Kidney (tissue), 13 donors: ENCODE measurements at regions not wholly inside any gene's neighbourhood (a gene's known extent, or its start where the extent isn't known, plus 50 kb on each side); places are given as distances from the start of the nearest gene placed in this dataset.

Source experiments
- DNase-seq, 5 donors: peaks; one replicate each; pipeline ENCODE4 v3.0.0-alpha.2; 2013 to 2020
- FAIRE-seq: peaks from 2 replicates; lab custom pipeline; 2012; peaks lifted over from hg19 to GRCh38; lab: Jason Lieb, UNC
- H3K27ac ChIP-seq, 2 donors: one replicate each; pipeline ENCODE4 v1.7.0; 2013; ENCODE audit warnings: low read depth in 2 of 2, low read length in 2 of 2, inconsistent platforms in 1 of 2
- H3K27me3 ChIP-seq: one replicate; pipeline ENCODE4 v1.7.1; 2013; ENCODE audit warnings: low read length, inconsistent platforms; ENCODE audit not compliant: control insufficient read depth, insufficient read depth
- H3K36me3 ChIP-seq, 3 donors: one replicate each; pipeline versions ENCODE4 v1.7.0 to v1.7.1; 2013; ENCODE audit warnings: low read length in 3 of 3, control low read depth in 1 of 3, inconsistent platforms in 1 of 3; ENCODE audit not compliant: insufficient read depth in 3 of 3, control insufficient read depth in 2 of 3
- H3K4me1 ChIP-seq, 3 donors: one replicate each; pipeline versions ENCODE4 v1.7.0 to v1.7.1; 2013; ENCODE audit warnings: low read length in 3 of 3, inconsistent platforms in 1 of 3, low read depth in 1 of 3; ENCODE audit not compliant: control insufficient read depth in 2 of 3, insufficient read depth in 2 of 3
- H3K4me3 ChIP-seq, 3 donors: one replicate each; pipeline versions ENCODE4 v1.7.0 to v1.8.1; 2013; ENCODE audit warnings: low read length in 3 of 3, control low read depth in 1 of 3, inconsistent platforms in 1 of 3
- H3K9ac ChIP-seq, 3 donors: one replicate each; pipeline versions ENCODE4 v1.7.0 to v1.7.1; 2013; ENCODE audit warnings: low read length in 3 of 3, control low read depth in 1 of 3, inconsistent platforms in 1 of 3
- H3K9me3 ChIP-seq, 3 donors: one replicate each; pipeline versions ENCODE4 v1.7.0 to v1.7.1; 2013; ENCODE audit warnings: low read length in 3 of 3, control low read depth in 1 of 3, inconsistent platforms in 1 of 3; ENCODE audit not compliant: control insufficient read depth in 2 of 3, insufficient read depth in 1 of 3
- intact Hi-C: fragments of 100-400 bp; cut with DNase I; formaldehyde crosslinking; loops from one replicate; pipeline ENCODE4 v1.11.1; 2022
- TF ChIP-seq, protein P1 (sequence below): IDR thresholded peaks from 3 replicates; pipeline ENCODE4 v1.5.1; 2012; ENCODE audit warnings: mild to moderate bottlenecking, moderate library complexity, borderline replicate concordance; ENCODE audit not compliant: insufficient read depth; ENCODE audit errors: extremely low read depth
- donor health status: control.
- donor health status: control.
- donor health status: control.
- donor health status: control.
- donor health status: control.
- donor health status: DM: yes; HTN: yes; CAD: no.
- donor health status: Normal renal cell carcinoma (clear cell type).

DNA sequence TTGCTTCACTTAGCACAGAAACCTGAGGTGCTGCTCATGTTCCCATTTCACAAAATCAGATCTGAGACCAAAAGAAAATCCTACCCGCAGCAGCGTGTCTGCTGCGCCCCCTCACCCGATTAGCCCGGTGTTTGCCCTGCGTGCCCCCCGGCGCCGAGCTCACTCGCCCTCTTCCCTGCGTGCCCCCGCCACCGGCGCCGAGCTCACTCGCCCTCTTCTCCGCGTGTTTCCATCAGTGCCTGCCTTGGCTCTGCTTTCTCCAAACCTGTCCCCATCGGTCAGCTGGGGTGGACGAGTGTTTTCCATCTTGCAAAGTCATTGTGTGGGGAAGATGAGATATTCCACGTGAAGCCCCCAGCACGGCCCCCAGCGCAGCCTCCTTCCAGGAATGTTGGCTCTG lies 225.3 kb upstream of the PITRM1 start:
- TF ChIP-seq, protein P1, sequence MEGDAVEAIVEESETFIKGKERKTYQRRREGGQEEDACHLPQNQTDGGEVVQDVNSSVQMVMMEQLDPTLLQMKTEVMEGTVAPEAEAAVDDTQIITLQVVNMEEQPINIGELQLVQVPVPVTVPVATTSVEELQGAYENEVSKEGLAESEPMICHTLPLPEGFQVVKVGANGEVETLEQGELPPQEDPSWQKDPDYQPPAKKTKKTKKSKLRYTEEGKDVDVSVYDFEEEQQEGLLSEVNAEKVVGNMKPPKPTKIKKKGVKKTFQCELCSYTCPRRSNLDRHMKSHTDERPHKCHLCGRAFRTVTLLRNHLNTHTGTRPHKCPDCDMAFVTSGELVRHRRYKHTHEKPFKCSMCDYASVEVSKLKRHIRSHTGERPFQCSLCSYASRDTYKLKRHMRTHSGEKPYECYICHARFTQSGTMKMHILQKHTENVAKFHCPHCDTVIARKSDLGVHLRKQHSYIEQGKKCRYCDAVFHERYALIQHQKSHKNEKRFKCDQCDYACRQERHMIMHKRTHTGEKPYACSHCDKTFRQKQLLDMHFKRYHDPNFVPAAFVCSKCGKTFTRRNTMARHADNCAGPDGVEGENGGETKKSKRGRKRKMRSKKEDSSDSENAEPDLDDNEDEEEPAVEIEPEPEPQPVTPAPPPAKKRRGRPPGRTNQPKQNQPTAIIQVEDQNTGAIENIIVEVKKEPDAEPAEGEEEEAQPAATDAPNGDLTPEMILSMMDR: no peak
- peaks cover 0 to 6% (median 4%) of the 10 kb centered on the region in 3 donors for H3K4me1 ChIP-seq
- H3K9ac ChIP-seq: no peak overlapping the region
- H3K36me3 ChIP-seq: no peaks in the 10 kb centered on the region
- FAIRE-seq: no peak
- H3K9me3 ChIP-seq: no peaks in the 10 kb centered on the region
- DNase-seq: peak in 1 of 5 donors; percentile 57
- intact Hi-C loops: no loop called here
- no peaks in the 10 kb centered on the region for H3K27me3 ChIP-seq
- no peak overlapping the region for H3K4me3 ChIP-seq
- H3K27ac ChIP-seq: no peak overlapping the region

- H3K4me1 ChIP-seq: peaks cover 0 to 6% (median 4%) of the 10 kb centered on the region in 3 donors
- intact Hi-C loops: no loop called here
- no peaks in the 10 kb centered on the region for H3K27me3 ChIP-seq
- no peaks in the 10 kb centered on the region for H3K9me3 ChIP-seq
- H3K9ac ChIP-seq: no peak overlapping the region
- H3K27ac ChIP-seq: no peak overlapping the region
- no peak overlapping the region for H3K4me3 ChIP-seq
- DNase-seq (no peak), FAIRE-seq (no peak)
- no peaks in the 10 kb centered on the region for H3K36me3 ChIP-seq
- TF ChIP-seq, protein P1: no peak
These were observed 224.6 kb upstream of the PITRM1 start for GRCh38 chr10:3397231-3397630.

DNA sequence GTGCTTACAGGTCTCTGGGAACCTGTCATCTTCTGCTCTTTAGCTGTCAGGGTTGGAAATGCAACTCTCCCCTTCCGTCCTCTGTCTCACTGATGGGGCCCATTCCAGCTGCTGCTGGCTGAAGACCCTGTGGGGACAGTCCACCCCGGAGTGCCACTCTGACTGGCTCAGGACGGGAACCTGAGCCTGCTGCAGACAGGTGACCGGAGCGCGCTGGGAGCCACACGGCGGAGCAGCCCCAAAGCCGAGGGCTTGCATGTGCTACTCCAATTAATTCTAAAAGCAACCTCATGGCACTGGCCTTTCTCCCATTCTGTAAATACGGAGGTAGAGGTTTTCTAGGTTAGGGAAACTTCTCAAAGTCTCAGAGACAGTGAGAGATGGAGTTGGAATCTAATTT lies 223.5 kb upstream of the PITRM1 start:
- H3K27me3 ChIP-seq: no peaks in the 10 kb centered on the region
- intact Hi-C loops: no loop called here
- H3K4me3 ChIP-seq: no peak overlapping the region
- DNase-seq: peak in 3 of 5 donors; percentile 30 to 42 (median 40)
- no peak overlapping the region for H3K9ac ChIP-seq
- H3K27ac ChIP-seq: no peak overlapping the region
- H3K36me3 ChIP-seq: no peaks in the 10 kb centered on the region
- TF ChIP-seq, protein P1: no peak
- FAIRE-seq: no peak
- H3K9me3 ChIP-seq: no peaks in the 10 kb centered on the region
- peaks cover 0 to 6% (median 4%) of the 10 kb centered on the region in 3 donors for H3K4me1 ChIP-seq

DNA sequence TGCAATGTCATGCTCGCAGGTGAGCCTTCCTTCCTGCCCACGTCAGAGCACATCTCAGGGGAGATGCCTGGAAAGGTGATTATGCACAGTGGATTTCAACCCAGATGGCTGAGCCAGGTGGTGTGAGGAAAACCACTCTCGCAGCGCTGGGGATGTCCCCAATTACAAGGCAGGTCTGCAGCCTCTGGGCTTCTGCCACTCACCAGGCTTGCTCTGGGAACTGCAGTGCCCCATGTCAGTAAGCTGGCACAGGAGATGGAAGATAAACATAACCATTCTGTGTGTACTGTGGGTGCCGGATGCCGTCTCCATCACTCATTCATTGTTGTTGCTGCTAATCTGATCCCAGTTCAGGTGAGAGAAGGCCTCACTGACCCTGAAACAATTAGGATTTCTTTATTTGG lies 222.9 kb upstream of the PITRM1 start:
- Histone ChIP-seq H3K36me3 (no peaks in the 10 kb centered on the region), H3K4me1 (peaks cover 0 to 6% (median 4%) of the 10 kb centered on the region in 3 donors), H3K9ac (no peak overlapping the region), H3K27ac (no peak overlapping the region), H3K4me3 (no peak overlapping the region), H3K9me3 (no peaks in the 10 kb centered on the region), H3K27me3 (no peaks in the 10 kb centered on the region)
- FAIRE-seq (no peak), DNase-seq (peak in 1 of 5 donors; percentile 58)
- TF ChIP-seq, protein P1: no peak
- intact Hi-C loops: no loop called here
